ENCODE measurements at regions not wholly inside any gene's neighbourhood (a gene's known extent, or its start where the extent isn't known, plus 50 kb on each side); places are given as distances from the start of the nearest gene placed in this dataset.

DNA sequence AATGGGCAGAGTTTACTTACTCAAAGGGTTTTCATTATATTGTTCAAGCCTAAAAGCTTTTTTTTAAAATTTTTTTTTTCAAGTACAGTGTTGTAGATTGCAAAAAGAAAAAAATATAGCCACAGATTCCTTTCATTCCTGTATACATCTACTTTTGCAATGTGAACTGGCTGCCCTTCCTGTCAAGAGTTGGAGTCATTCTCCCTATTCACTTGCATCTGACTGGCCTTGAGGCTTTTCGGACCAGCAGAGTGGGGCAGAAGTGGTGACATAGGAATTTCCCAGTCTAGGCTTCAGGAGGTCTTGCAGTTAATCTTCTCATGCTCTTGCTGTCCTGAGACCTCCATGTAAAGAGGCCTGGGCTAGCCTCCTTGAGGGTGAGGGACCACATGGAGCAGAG, 218.3 kb upstream of the CFAP20DC start:
- Histone ChIP-seq H3K27me3 (no peaks in the 10 kb centered on the region), H3K4me1 (no peaks in the 10 kb centered on the region), H3K27ac (no peak overlapping the region), H3K36me3 (no peaks in the 10 kb centered on the region), H3K9me3 (no peaks in the 10 kb centered on the region), H3K4me3 (no peak overlapping the region)
- intact Hi-C loops (cut with DNase I) = no loop called here
- DNase-seq = no peak
- WGBS, 2 donors = 92 to 96% methylated on average over 1 of the region's 1 CpG
- TF ChIP-seq POLR2AphosphoS5 (IDR thresholded peaks at IDR 0.05) (no peak), CTCF (IDR thresholded peaks at IDR 0.05) (no peak), EP300 (IDR thresholded peaks at IDR 0.05) (no peak)

- Histone ChIP-seq H3K9me3 (no peaks in the 10 kb centered on the region), H3K27ac (no peak overlapping the region), H3K36me3 (no peaks in the 10 kb centered on the region), H3K27me3 (no peaks in the 10 kb centered on the region), H3K4me1 (no peaks in the 10 kb centered on the region), H3K4me3 (no peak overlapping the region)
- WGBS, 2 donors = 94 to 96% methylated on average over 2 of the region's 2 CpGs
- no peak for DNase-seq
- TF ChIP-seq EP300 (IDR thresholded peaks at IDR 0.05) (no peak), CTCF (IDR thresholded peaks at IDR 0.05) (no peak), POLR2A (IDR thresholded peaks at IDR 0.05) (no peak), POLR2AphosphoS5 (IDR thresholded peaks at IDR 0.05) (no peak)
- intact Hi-C loops (cut with DNase I) = no loop called here
These were observed 217.2 kb upstream of the CFAP20DC start for GRCh38 chr3:59267021-59267420.

DNA sequence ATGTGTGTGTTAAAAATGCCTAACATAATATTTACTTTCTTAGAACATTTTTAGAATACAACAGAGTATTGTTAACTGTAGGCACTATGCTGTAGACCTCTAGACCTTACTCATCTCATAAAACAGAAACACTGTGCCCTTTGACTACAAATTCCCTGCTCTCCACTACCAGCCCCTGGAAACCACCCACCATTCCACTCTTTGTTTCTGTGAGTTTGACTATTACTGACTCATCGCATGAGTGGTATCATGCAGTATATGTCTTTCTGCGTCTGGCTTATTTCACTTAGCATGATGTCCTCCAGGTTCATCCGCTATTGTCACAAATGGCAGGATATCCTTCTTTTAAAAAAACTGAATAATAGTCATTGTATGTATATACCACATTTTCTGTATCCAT, 216.7 kb upstream of the CFAP20DC start:
- Histone ChIP-seq H3K9me3 (no peaks in the 10 kb centered on the region), H3K4me3 (no peak overlapping the region), H3K27ac (no peak overlapping the region), H3K36me3 (no peaks in the 10 kb centered on the region), H3K27me3 (no peaks in the 10 kb centered on the region), H3K4me1 (no peaks in the 10 kb centered on the region)
- TF ChIP-seq CTCF (IDR thresholded peaks at IDR 0.05) = no peak
- TF ChIP-seq POLR2A (IDR thresholded peaks at IDR 0.05) = no peak
- no peak for TF ChIP-seq EP300 (IDR thresholded peaks at IDR 0.05)
- no peak for TF ChIP-seq POLR2AphosphoS5 (IDR thresholded peaks at IDR 0.05)
- WGBS, 2 donors = 93 to 95% methylated on average over 3 of the region's 3 CpGs
- intact Hi-C loops (cut with DNase I) = no loop called here
- no peak for DNase-seq

- H3K9me3 ChIP-seq = no peaks in the 10 kb centered on the region
- TF ChIP-seq CTCF (IDR thresholded peaks at IDR 0.05) = no peak
- no peak for TF ChIP-seq POLR2A (IDR thresholded peaks at IDR 0.05)
- TF ChIP-seq EP300 (IDR thresholded peaks at IDR 0.05) = no peak
- TF ChIP-seq POLR2AphosphoS5 (IDR thresholded peaks at IDR 0.05) = no peak
- no peaks in the 10 kb centered on the region for H3K36me3 ChIP-seq
- H3K27me3 ChIP-seq = no peaks in the 10 kb centered on the region
- intact Hi-C loops (cut with DNase I) = no loop called here
- no peak overlapping the region for H3K27ac ChIP-seq
- no peak for DNase-seq
- H3K4me3 ChIP-seq = no peak overlapping the region
- no peaks in the 10 kb centered on the region for H3K4me1 ChIP-seq
- WGBS, 2 donors = 73 to 85% methylated on average over 3 of the region's 3 CpGs
These were observed 215.7 kb upstream of the CFAP20DC start for GRCh38 chr3:59265566-59265965.

- Histone ChIP-seq H3K27ac (no peak overlapping the region), H3K4me3 (no peak overlapping the region), H3K27me3 (no peaks in the 10 kb centered on the region), H3K9me3 (no peaks in the 10 kb centered on the region), H3K36me3 (no peaks in the 10 kb centered on the region), H3K4me1 (no peaks in the 10 kb centered on the region)
- TF ChIP-seq CTCF (IDR thresholded peaks at IDR 0.05) = no peak
- no peak for TF ChIP-seq EP300 (IDR thresholded peaks at IDR 0.05)
- intact Hi-C loops (cut with DNase I) = no loop called here
- WGBS, 2 donors = 93 to 95% methylated on average over 2 of the region's 2 CpGs
- DNase-seq = no peak
These were observed 214.5 kb upstream of the CFAP20DC start for GRCh38 chr3:59264366-59264765.

Measured in sigmoid colon (tissue), 6 donors.